ENCODE measurements at regions not wholly inside any gene's neighbourhood (a gene's known extent, or its start where the extent isn't known, plus 50 kb on each side); places are given as distances from the start of the nearest gene placed in this dataset.

DNA sequence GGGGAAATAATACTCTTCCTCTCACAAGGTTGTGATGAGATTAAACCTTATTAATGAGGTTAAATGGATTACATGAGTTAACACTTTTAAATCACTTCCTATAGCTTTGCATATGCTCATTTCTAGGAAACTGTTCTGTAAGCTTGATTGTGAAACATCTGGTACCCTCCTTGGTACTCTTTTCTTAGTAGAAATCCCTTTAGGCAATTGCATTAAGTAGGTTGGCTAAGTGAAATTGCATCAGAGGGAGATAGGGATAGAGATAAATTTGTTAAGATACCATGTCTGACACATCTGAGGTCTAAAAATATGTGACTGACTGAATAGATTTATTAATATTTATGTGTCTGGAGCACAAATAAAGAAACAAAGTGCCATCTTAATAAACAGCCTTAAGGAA is 275.9 kb upstream of the MAP2 start:
- no peak overlapping the region for H3K27ac Mint-ChIP-seq
- Histone ChIP-seq H3K79me2 (ENCODE audit: insufficient read depth, low read length) (no peaks in the 10 kb centered on the region), H3K4me2 (replicated peaks; ENCODE audit: extremely low read depth, low read length, poor library complexity, severe bottlenecking) (no peak overlapping the region), H3K36me3 (replicated peaks in 1 of 2; ENCODE audit: control insufficient read depth in 1 of 2, insufficient read depth in 2 of 2, low read length in 2 of 2) (no peaks in the 10 kb centered on the region), H4K20me1 (ENCODE audit: insufficient read depth, low read length) (no peaks in the 10 kb centered on the region), H2AFZ (ENCODE audit: insufficient read depth, low read depth, low read length, poor library complexity, severe bottlenecking) (no peak overlapping the region), H3K4me3 (replicated peaks in 1 of 3; ENCODE audit: low read depth in 2 of 3, low read length in 3 of 3) (no peak overlapping the region), H3K9me3 (replicated peaks in 1 of 2; ENCODE audit: control insufficient read depth in 1 of 2, insufficient read depth in 1 of 2, low read length in 2 of 2) (no peaks in the 10 kb centered on the region), H3K27me3 (ENCODE audit: control insufficient read depth in 2 of 2, insufficient read depth in 2 of 2, low read length in 2 of 2) (no peaks in the 10 kb centered on the region), H3K9ac (ENCODE audit: insufficient read depth, low read length, poor library complexity, severe bottlenecking) (no peak overlapping the region), H3K4me1 (ENCODE audit: control insufficient read depth in 1 of 2, insufficient read depth in 2 of 2, low read length in 2 of 2) (peaks cover 23 to 28% of the 10 kb centered on the region in 2 donors), H3K27ac (ENCODE audit: low read depth in 1 of 2, low read length in 2 of 2) (no peak overlapping the region)
- TF ChIP-seq, protein P1, sequence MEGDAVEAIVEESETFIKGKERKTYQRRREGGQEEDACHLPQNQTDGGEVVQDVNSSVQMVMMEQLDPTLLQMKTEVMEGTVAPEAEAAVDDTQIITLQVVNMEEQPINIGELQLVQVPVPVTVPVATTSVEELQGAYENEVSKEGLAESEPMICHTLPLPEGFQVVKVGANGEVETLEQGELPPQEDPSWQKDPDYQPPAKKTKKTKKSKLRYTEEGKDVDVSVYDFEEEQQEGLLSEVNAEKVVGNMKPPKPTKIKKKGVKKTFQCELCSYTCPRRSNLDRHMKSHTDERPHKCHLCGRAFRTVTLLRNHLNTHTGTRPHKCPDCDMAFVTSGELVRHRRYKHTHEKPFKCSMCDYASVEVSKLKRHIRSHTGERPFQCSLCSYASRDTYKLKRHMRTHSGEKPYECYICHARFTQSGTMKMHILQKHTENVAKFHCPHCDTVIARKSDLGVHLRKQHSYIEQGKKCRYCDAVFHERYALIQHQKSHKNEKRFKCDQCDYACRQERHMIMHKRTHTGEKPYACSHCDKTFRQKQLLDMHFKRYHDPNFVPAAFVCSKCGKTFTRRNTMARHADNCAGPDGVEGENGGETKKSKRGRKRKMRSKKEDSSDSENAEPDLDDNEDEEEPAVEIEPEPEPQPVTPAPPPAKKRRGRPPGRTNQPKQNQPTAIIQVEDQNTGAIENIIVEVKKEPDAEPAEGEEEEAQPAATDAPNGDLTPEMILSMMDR (IDR thresholded peaks at IDR 0.05) = no peak
- H3K27me3 Mint-ChIP-seq (ENCODE audit: low read depth in 3 of 3) = no peaks in the 10 kb centered on the region
- DNase-seq = no peak
- intact Hi-C loops (cut with micrococcal nuclease) = no loop called here
- no peak overlapping the region for H3K4me3 Mint-ChIP-seq
- H3K4me1 Mint-ChIP-seq = peaks cover 33% of the 10 kb centered on the region
- no peaks in the 10 kb centered on the region for H3K9me3 Mint-ChIP-seq
- no peaks in the 10 kb centered on the region for H3K36me3 Mint-ChIP-seq

- Histone ChIP-seq H2AFZ (ENCODE audit: insufficient read depth, low read depth, low read length, poor library complexity, severe bottlenecking) (no peak overlapping the region), H3K79me2 (ENCODE audit: insufficient read depth, low read length) (no peaks in the 10 kb centered on the region), H3K27me3 (ENCODE audit: control insufficient read depth in 2 of 2, insufficient read depth in 2 of 2, low read length in 2 of 2) (no peaks in the 10 kb centered on the region), H3K9me3 (replicated peaks in 1 of 2; ENCODE audit: control insufficient read depth in 1 of 2, insufficient read depth in 1 of 2, low read length in 2 of 2) (no peaks in the 10 kb centered on the region), H4K20me1 (ENCODE audit: insufficient read depth, low read length) (no peaks in the 10 kb centered on the region), H3K9ac (ENCODE audit: insufficient read depth, low read length, poor library complexity, severe bottlenecking) (no peak overlapping the region), H3K4me2 (replicated peaks; ENCODE audit: extremely low read depth, low read length, poor library complexity, severe bottlenecking) (no peak overlapping the region), H3K27ac (ENCODE audit: low read depth in 1 of 2, low read length in 2 of 2) (no peak overlapping the region), H3K4me1 (ENCODE audit: control insufficient read depth in 1 of 2, insufficient read depth in 2 of 2, low read length in 2 of 2) (no peaks in the 10 kb centered on the region), H3K4me3 (replicated peaks in 1 of 3; ENCODE audit: low read depth in 2 of 3, low read length in 3 of 3) (no peak overlapping the region), H3K36me3 (replicated peaks in 1 of 2; ENCODE audit: control insufficient read depth in 1 of 2, insufficient read depth in 2 of 2, low read length in 2 of 2) (no peaks in the 10 kb centered on the region)
- no peak overlapping the region for H3K4me3 Mint-ChIP-seq
- H3K4me1 Mint-ChIP-seq = no peaks in the 10 kb centered on the region
- H3K27me3 Mint-ChIP-seq (ENCODE audit: low read depth in 3 of 3) = peaks cover 0 to 2% (median 1%) of the 10 kb centered on the region in 3 donors
- 95% methylated on average over 6 of the region's 7 CpGs for WGBS (ENCODE audit: insufficient coverage)
- intact Hi-C loops (cut with micrococcal nuclease) = no loop called here
- no peaks in the 10 kb centered on the region for H3K36me3 Mint-ChIP-seq
- no peak overlapping the region for H3K27ac Mint-ChIP-seq
- no peak for DNase-seq
- H3K9me3 Mint-ChIP-seq = peaks cover 0 to 5% (median 2%) of the 10 kb centered on the region in 7 donors
- TF ChIP-seq, protein P1 (IDR thresholded peaks at IDR 0.05) = no peak
Measured at GRCh38 chr2:209160800-209161588, 262.9 kb upstream of the MAP2 start.
